Activated CD4-positive, CD25-positive, alpha-beta regulatory T cell treated with anti-CD3 and anti-CD28 coated beads, Interleukin-2, amount 50 U/mL, for 24 hours (primary cell): ENCODE measurements at regions not wholly inside any gene's neighbourhood (a gene's known extent, or its start where the extent isn't known, plus 50 kb on each side); places are given as distances from the start of the nearest gene placed in this dataset.
"Not testable (repeated sequence)": the region's sequence is repeated elsewhere in the genome, so short reads cannot be mapped to it uniquely, and the experiment has no call there.

Experiments
- ATAC-seq, 2 donors: fragments of 150-1000 bp; cut with Tn5 transposase; one replicate each; pipeline ENCODE4 v1.10.0; 2021; ENCODE audit warnings: mild to moderate bottlenecking in 1 of 2, moderate library complexity in 1 of 2

- not testable (repeated sequence) for ATAC-seq
Observed at GRCh38 chr21:5137006-5137405, 5384.4 kb upstream of the TPTE start.

DNA sequence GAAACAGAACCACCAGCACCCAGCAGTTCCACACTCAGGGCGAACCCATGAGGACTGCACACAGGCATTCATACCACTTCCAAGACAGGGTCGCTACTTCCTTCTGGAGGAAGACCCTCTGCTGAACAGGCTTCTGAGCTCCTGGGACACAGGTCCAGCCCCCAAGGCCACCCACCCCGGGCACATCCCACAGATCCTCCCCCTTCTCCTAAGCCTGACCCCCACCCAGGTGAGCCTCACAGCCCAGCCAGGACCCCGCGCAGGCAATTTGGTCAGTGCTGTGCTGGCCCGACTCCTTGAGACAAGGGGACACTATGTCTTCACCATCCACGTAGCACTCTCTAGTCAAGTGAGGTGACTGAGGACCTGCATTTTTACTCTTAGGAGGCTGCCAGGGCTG, 5382.7 kb upstream of the TPTE start:
- ATAC-seq, result not testable (repeated sequence)

GRCh38 chr21:5139528-5139927, 5381.9 kb upstream of the TPTE start:
- ATAC-seq, result not testable (repeated sequence)

DNA sequence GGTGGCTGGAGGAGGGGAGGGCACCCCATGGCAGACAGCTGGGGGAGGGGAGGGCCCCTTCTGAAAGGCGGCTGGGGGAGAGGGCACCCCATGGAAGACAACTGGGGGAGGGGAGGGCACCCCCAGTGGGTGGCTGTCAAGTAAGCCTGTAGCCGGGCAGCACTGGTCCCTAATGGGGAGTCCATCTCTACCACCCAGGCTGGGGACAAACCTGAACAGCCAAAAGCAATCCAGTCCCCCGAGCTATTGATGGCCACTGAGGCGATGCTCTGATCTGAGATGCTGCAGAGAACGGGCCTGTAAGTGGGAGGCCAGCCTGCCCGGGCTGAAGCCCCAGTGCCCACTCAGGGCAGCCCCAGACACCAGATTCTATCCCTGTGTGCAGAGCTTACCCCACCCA, 5378.4 kb upstream of the TPTE start:
- ATAC-seq, result not testable (repeated sequence)

GRCh38 chr21:5144731-5145130, 5376.7 kb upstream of the TPTE start:
- ATAC-seq, result not testable (repeated sequence)

DNA sequence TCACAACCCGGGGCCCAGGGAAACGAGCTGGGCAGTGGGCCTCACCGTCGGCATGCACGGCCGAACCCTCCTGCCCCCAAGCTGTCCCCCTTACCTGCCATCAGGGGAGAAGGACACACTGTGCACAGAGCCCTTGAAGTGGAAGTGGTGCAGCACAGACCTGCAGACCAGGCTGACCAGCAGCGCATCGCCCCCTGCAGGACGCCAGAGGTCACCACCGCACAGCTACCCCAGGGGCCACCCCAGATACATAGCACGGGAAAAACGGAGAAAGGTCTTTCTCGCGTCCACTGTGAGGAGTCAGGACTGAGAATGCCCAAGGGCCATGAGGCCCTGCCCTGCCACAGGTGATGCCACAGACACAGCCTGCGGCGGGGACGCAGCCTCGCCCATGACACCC, 5373.7 kb upstream of the TPTE start:
- peak in 1 of 2 donors; percentile 56 for ATAC-seq

DNA sequence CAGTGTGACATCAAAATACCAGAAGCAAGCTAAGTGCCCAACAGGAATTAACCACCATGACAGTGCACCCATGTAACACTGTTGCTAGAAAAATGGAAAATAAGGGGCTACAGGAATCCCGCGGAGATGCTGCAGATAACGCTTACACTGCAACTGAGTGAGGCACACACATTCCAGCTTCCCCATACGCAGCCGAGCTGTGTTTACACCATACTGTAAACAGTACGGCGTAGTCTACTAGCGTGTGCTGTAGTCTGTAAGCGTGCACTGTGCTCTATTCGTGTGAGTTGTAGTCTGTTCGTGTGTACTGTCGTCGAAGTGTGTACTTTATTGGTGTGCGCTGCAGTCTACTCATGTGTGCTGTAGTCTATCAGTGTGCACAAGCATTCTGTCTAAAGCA, 5372.2 kb upstream of the TPTE start:
- ATAC-seq, result not testable (repeated sequence)

GRCh38 chr21:5153842-5154640, 5367.3 kb upstream of the TPTE start:
- ATAC-seq, result peak; percentile 12 to 22

DNA sequence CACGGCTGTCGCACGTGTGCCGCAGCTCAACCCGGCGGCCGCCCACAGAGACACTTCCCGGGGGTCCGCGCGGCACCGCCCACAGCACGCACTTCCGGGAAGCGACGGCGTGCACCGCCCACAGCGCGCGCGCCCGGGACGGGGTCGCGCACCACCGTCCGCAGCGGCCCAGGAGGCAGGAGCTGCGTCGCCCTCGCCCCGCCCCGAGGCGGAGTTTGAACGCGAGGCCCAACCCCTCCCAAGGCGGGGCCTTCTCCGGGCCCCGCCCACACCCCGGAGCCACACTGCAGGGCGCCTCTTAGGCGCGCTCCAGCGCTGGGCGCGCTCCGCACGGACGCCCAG, 5366.8 kb upstream of the TPTE start:
- ATAC-seq, result peak; percentile 99

DNA sequence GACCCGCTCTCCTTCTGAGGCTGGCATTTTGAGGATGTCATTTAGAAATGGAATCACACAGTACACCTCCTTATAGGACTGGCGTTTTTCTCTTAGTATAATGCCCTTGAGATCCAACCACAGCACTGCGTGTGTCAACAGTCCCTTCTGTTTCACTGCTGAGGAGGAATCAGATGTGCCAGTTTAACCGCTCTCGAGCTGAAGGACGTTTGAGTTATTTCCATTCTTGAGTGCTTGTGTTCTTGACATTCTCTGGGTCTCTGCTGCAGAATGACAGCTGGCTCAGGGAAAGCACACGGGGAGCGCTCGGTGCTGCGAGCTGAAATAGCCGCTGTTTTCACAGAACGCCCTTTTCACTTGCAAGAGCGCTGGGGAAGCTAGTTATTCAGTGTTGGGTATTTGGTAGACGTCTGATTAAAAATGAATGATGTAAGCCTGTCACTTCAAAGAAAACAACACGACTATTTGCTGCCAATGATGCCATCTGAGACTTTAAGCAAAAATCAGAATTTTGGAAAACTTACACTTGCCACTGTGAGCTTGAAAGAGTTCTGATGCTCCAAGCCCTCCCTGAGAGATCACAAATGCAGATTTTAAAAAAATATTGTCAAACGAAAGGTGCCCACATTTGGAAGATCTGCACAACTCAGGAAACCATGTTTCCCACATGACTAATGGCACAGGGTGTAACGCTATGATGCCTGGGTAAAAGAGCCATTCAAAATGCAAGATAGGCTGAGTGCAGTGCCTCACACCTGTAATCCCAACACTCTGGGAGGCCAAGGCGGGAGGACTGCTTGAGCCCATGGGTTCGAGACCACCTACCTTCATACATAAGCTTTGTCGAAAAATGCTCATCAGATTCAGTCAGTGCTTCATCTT, 5358.4 kb upstream of the TPTE start:
- not testable (repeated sequence) for ATAC-seq

GRCh38 chr21:5165829-5166228, 5355.6 kb upstream of the TPTE start:
- ATAC-seq, result not testable (repeated sequence)
